GM23338 (cell line): ENCODE measurements at regions not wholly inside any gene's neighbourhood (a gene's known extent, or its start where the extent isn't known, plus 50 kb on each side); places are given as distances from the start of the nearest gene placed in this dataset.

ENCODE experiments used
- ATAC-seq: fragments of 200-7000 bp; cut with Tn5 transposase; 3 replicates; pipeline ENCODE4 v1.9.1; 2020
- DNase-seq: peaks from one replicate; pipeline ENCODE4 v3.0.0-alpha.2; 2015; ENCODE audit warnings: low spot score
- H2AFZ ChIP-seq: fragments of 200-600 bp; sonication (generic); 2 replicates; pipeline ENCODE4 v1.8.0; 2016; ENCODE audit warnings: antibody characterized with exemption, mild to moderate bottlenecking, moderate library complexity
- H3F3A ChIP-seq: fragments of 200-600 bp; sonication (generic); replicated peaks from 2 replicates; pipeline ENCODE4 v1.8.0; 2017; ENCODE audit warnings: antibody characterized with exemption, mixed run types, low read depth
- H3K27ac ChIP-seq: fragments of 200-600 bp; sonication (generic); 2 replicates; pipeline ENCODE4 v1.6.1; 2016; ENCODE audit warnings: low read depth
- H3K27me3 ChIP-seq: fragments of 200-600 bp; sonication (generic); 2 replicates; pipeline ENCODE4 v1.8.0; 2016; ENCODE audit warnings: mild to moderate bottlenecking, mixed run types, moderate library complexity; ENCODE audit not compliant: insufficient read depth
- H3K36me3 ChIP-seq: fragments of 200-600 bp; sonication (generic); 2 replicates; pipeline ENCODE4 v1.8.0; 2016; ENCODE audit warnings: mild to moderate bottlenecking; ENCODE audit not compliant: insufficient read depth
- H3K4me1 ChIP-seq: fragments of 200-600 bp; sonication (generic); 2 replicates; pipeline ENCODE4 v1.8.0; 2016; ENCODE audit warnings: mild to moderate bottlenecking, moderate library complexity; ENCODE audit not compliant: insufficient read depth
- H3K4me2 ChIP-seq: fragments of 200-600 bp; sonication (generic); 2 replicates; pipeline ENCODE4 v1.7.1; 2017; ENCODE audit warnings: mixed run types
- H3K4me3 ChIP-seq: fragments of 200-600 bp; sonication (generic); 2 replicates; pipeline ENCODE4 v1.6.1; 2016; ENCODE audit warnings: mixed run types
- H3K79me2 ChIP-seq: fragments of 200-600 bp; sonication (generic); replicated peaks from 2 replicates; pipeline ENCODE4 v1.8.0; 2017; ENCODE audit warnings: mild to moderate bottlenecking; ENCODE audit not compliant: insufficient read depth
- H3K9me2 ChIP-seq: fragments of 200-600 bp; sonication (generic); 2 replicates; pipeline ENCODE4 v1.8.0; 2017; ENCODE audit not compliant: insufficient read depth
- H4K20me1 ChIP-seq: fragments of 200-600 bp; sonication (generic); replicated peaks from 2 replicates; pipeline ENCODE4 v1.8.0; 2017; ENCODE audit warnings: mild to moderate bottlenecking; ENCODE audit not compliant: insufficient read depth
- H3K27ac Mint-ChIP-seq: 2 replicates; pipeline ENCODE4 v1.8.0; 2020; ENCODE audit warnings: inconsistent platforms, mild to moderate bottlenecking, moderate library complexity, mixed read lengths
- H3K27me3 Mint-ChIP-seq: 3 replicates; pipeline ENCODE4 v1.8.0; 2022; ENCODE audit warnings: low read depth, mild to moderate bottlenecking, moderate library complexity, mixed read lengths, inconsistent platforms; ENCODE audit not compliant: insufficient read depth, poor library complexity
- H3K36me3 Mint-ChIP-seq: 3 replicates; pipeline ENCODE4 v1.8.0; 2021; ENCODE audit warnings: low read depth, mild to moderate bottlenecking, inconsistent platforms, moderate library complexity, mixed read lengths
- H3K4me1 Mint-ChIP-seq: 3 replicates; pipeline ENCODE4 v1.8.0; 2020; ENCODE audit warnings: mild to moderate bottlenecking, inconsistent platforms, mixed read lengths
- H3K4me3 Mint-ChIP-seq: 3 replicates; pipeline ENCODE4 v1.8.0; 2021; ENCODE audit warnings: moderate library complexity, mild to moderate bottlenecking, inconsistent platforms, mixed read lengths
- H3K9me3 Mint-ChIP-seq: 3 replicates; pipeline ENCODE4 v1.8.0; 2020; ENCODE audit warnings: moderate library complexity, mild to moderate bottlenecking, inconsistent platforms, mixed read lengths
- CREB1 ChIP-seq: fragments of 250-450 bp; sonication (Bioruptor Pico); IDR thresholded peaks from 2 replicates; pipeline ENCODE4 v1.5.0; 2020; ENCODE audit warnings: low read depth, mild to moderate bottlenecking, moderate library complexity
- CTCF ChIP-seq, 2 experiments: fragments of 200-600 bp in 1 of 2; sonication (generic) in 1 of 2; conservative IDR thresholded peaks; 2 replicates each; pipeline versions ENCODE4 v1.5.1 to v1.6.1; 2016 to 2017; ENCODE audit warnings: antibody characterized with exemption in 2 of 2, low read depth in 2 of 2, mild to moderate bottlenecking in 2 of 2, moderate library complexity in 1 of 2
- ETS1 ChIP-seq: IDR thresholded peaks from 2 replicates; pipeline ENCODE4 v1.6.1; 2016; ENCODE audit warnings: antibody characterized with exemption
- EZH2 ChIP-seq: fragments of 200-600 bp; sonication (generic); IDR thresholded peaks from one replicate; pipeline ENCODE4 v1.8.0; 2017; ENCODE audit warnings: antibody characterized with exemption, mild to moderate bottlenecking, low read depth; ENCODE audit not compliant: unreplicated experiment
- EZH2phosphoT487 ChIP-seq: fragments of 200-600 bp; sonication (generic); IDR thresholded peaks from one replicate; pipeline ENCODE4 v1.8.1; 2018; ENCODE audit warnings: antibody characterized with exemption; ENCODE audit not compliant: unreplicated experiment
- JUNB ChIP-seq: IDR thresholded peaks from one replicate; pipeline ENCODE4 v1.6.1; 2016; ENCODE audit warnings: antibody characterized with exemption; ENCODE audit not compliant: unreplicated experiment
- NANOG ChIP-seq: IDR thresholded peaks from 2 replicates; pipeline ENCODE4 v1.6.1; 2016; ENCODE audit warnings: antibody characterized with exemption, borderline replicate concordance
- POLR2AphosphoS5 ChIP-seq: IDR thresholded peaks from 2 replicates; pipeline ENCODE4 v1.6.1; 2016; ENCODE audit warnings: antibody characterized with exemption, low read depth
- REST ChIP-seq: IDR thresholded peaks from one replicate; pipeline ENCODE4 v1.6.1; 2018; ENCODE audit warnings: antibody characterized with exemption; ENCODE audit not compliant: unreplicated experiment
- STAT1 ChIP-seq: IDR thresholded peaks from one replicate; pipeline ENCODE4 v1.6.1; 2016; ENCODE audit warnings: antibody characterized with exemption; ENCODE audit not compliant: unreplicated experiment
- ZNF114 ChIP-seq: fragments of 250-450 bp; sonication (Bioruptor Pico); IDR thresholded peaks from 2 replicates; pipeline ENCODE4 v1.5.0; 2020; ENCODE audit warnings: mild to moderate bottlenecking, moderate library complexity
- ZNF331 ChIP-seq: fragments of 250-450 bp; sonication (Bioruptor Pico); IDR thresholded peaks from 2 replicates; pipeline ENCODE4 v1.5.0; 2020; ENCODE audit warnings: low read depth, mild to moderate bottlenecking, moderate library complexity
- ZNF462 ChIP-seq: fragments of 250-450 bp; sonication (Bioruptor Pico); IDR thresholded peaks from 2 replicates; pipeline ENCODE4 v1.5.0; 2020; ENCODE audit warnings: mild to moderate bottlenecking, moderate library complexity

GRCh38 chr5:97694091-97694490 is 511.0 kb upstream of the RIOK2 start:
- no peak for DNase-seq

More at GRCh38 chr5:97694091-97694490, 511.0 kb upstream of the RIOK2 start:
- Histone ChIP-seq H3K4me1 (no peaks in the 10 kb centered on the region), H3K9me2 (no peaks in the 10 kb centered on the region), H3K4me2 (no peak overlapping the region), H3K79me2 (no peaks in the 10 kb centered on the region), H3K36me3 (no peaks in the 10 kb centered on the region), H3K27ac (no peak overlapping the region), H2AFZ (no peak overlapping the region), H3K27me3 (no peaks in the 10 kb centered on the region), H3F3A (no peaks in the 10 kb centered on the region), H4K20me1 (no peaks in the 10 kb centered on the region), H3K4me3 (no peak overlapping the region)
- Mint-ChIP-seq H3K36me3 (no peaks in the 10 kb centered on the region), H3K27me3 (no peaks in the 10 kb centered on the region), H3K9me3 (no peaks in the 10 kb centered on the region), H3K27ac (no peak overlapping the region), H3K4me1 (no peaks in the 10 kb centered on the region), H3K4me3 (no peak overlapping the region)
- no peak for ATAC-seq
- TF ChIP-seq ZNF331 (CRISPR knock-in tag) (no peak), ZNF462 (CRISPR knock-in tag) (no peak), CREB1 (CRISPR knock-in tag) (no peak), EZH2phosphoT487 (no peak), REST (no peak), JUNB (no peak), ETS1 (no peak), STAT1 (no peak), CTCF (conservative IDR thresholded peaks at IDR 0.05; ENCODE audit: low read depth in 2 of 2) (no peak), ZNF114 (CRISPR knock-in tag) (no peak), POLR2AphosphoS5 (no peak), EZH2 (no peak), NANOG (no peak)
